Mesenchymal stem cell (in vitro differentiated cells and primary cell): ENCODE measurements at regions not wholly inside any gene's neighbourhood (a gene's known extent, or its start where the extent isn't known, plus 50 kb on each side); places are given as distances from the start of the nearest gene placed in this dataset.

Experiments used
- DNase-seq: peaks from one replicate; pipeline ENCODE4 v3.0.0-alpha.2; 2013
- H2AFZ ChIP-seq: one replicate; pipeline ENCODE4 v1.6.1; 2013; ENCODE audit warnings: low read depth, mild to moderate bottlenecking, control low read depth, inconsistent platforms, low read length, moderate library complexity
- H2AK5ac ChIP-seq: 2 replicates; pipeline ENCODE4 v1.6.1; 2013; ENCODE audit warnings: low read length, moderate library complexity, mild to moderate bottlenecking, inconsistent platforms; ENCODE audit not compliant: severe bottlenecking
- H2BK120ac ChIP-seq: one replicate; pipeline ENCODE4 v1.6.1; 2013; ENCODE audit warnings: low read depth, mild to moderate bottlenecking, inconsistent platforms, low read length, moderate library complexity
- H2BK12ac ChIP-seq, 2 experiments: one replicate each; pipeline ENCODE4 v1.6.1; 2013; ENCODE audit warnings: inconsistent platforms in 2 of 2, low read length in 2 of 2, mild to moderate bottlenecking in 2 of 2, moderate library complexity in 2 of 2, control low read depth in 1 of 2
- H2BK15ac ChIP-seq: one replicate; pipeline ENCODE4 v1.6.1; 2013; ENCODE audit warnings: mild to moderate bottlenecking, low read depth, inconsistent platforms; ENCODE audit not compliant: poor library complexity, severe bottlenecking
- H2BK5ac ChIP-seq: 2 replicates; pipeline ENCODE4 v1.6.1; 2013; ENCODE audit warnings: low read depth, mild to moderate bottlenecking, low read length, control low read depth, inconsistent platforms; ENCODE audit not compliant: poor library complexity, severe bottlenecking
- H3K14ac ChIP-seq, 2 experiments: one replicate each; pipeline ENCODE4 v1.6.1; 2013; ENCODE audit warnings: inconsistent platforms in 2 of 2, low read length in 2 of 2, control low read depth in 1 of 2, mild to moderate bottlenecking in 1 of 2, moderate library complexity in 1 of 2
- H3K18ac ChIP-seq, 2 experiments: one replicate each; pipeline ENCODE4 v1.6.1; 2013; ENCODE audit warnings: inconsistent platforms in 2 of 2, low read length in 2 of 2, control low read depth in 1 of 2, low read depth in 1 of 2, mild to moderate bottlenecking in 1 of 2
- H3K23ac ChIP-seq, 2 experiments: one replicate each; pipeline ENCODE4 v1.6.1; 2013; ENCODE audit warnings: inconsistent platforms in 2 of 2, low read length in 2 of 2, mild to moderate bottlenecking in 2 of 2, moderate library complexity in 2 of 2, control low read depth in 1 of 2
- H3K27ac ChIP-seq: 2 replicates; pipeline ENCODE4 v1.5.1; 2013; ENCODE audit warnings: mild to moderate bottlenecking, moderate library complexity, low read length, control low read depth, inconsistent platforms; ENCODE audit not compliant: poor library complexity, severe bottlenecking
- H3K27me3 ChIP-seq, 2 experiments: 2 replicates each; pipeline versions ENCODE4 v1.6.1 to v1.7.0; 2013; ENCODE audit warnings: low read length in 2 of 2, mild to moderate bottlenecking in 2 of 2, moderate library complexity in 2 of 2, control low read depth in 1 of 2, inconsistent platforms in 1 of 2; ENCODE audit not compliant: control insufficient read depth in 1 of 2, insufficient read depth in 1 of 2
- H3K36me3 ChIP-seq, 2 experiments: 2 replicates each; pipeline versions ENCODE4 v1.6.1 to v1.7.0; 2013; ENCODE audit warnings: low read length in 2 of 2, control low read depth in 1 of 2, inconsistent platforms in 1 of 2, low read depth in 1 of 2, mild to moderate bottlenecking in 1 of 2; ENCODE audit not compliant: insufficient read depth in 2 of 2, control insufficient read depth in 1 of 2
- H3K4ac ChIP-seq, 2 experiments: one replicate each; pipeline ENCODE4 v1.6.1; 2013; ENCODE audit warnings: inconsistent platforms in 2 of 2, low read length in 2 of 2, mild to moderate bottlenecking in 2 of 2, moderate library complexity in 2 of 2, control low read depth in 1 of 2, low read depth in 1 of 2
- H3K4me1 ChIP-seq: 2 replicates; pipeline ENCODE4 v1.6.1; 2013; ENCODE audit warnings: low read depth, low read length, control low read depth; ENCODE audit not compliant: control insufficient read depth, insufficient read depth
- H3K4me2 ChIP-seq: 2 replicates; pipeline ENCODE4 v1.6.1; 2013; ENCODE audit warnings: low read length, mild to moderate bottlenecking, inconsistent platforms; ENCODE audit not compliant: poor library complexity, severe bottlenecking
- H3K4me3 ChIP-seq, 2 experiments: 2 replicates each; pipeline versions ENCODE4 v1.5.1 to v1.7.0; 2013; ENCODE audit warnings: low read length in 2 of 2, mild to moderate bottlenecking in 2 of 2, control low read depth in 1 of 2, low read depth in 1 of 2; ENCODE audit not compliant: insufficient read depth in 1 of 2
- H3K79me1 ChIP-seq: replicated peaks from 2 replicates; pipeline ENCODE4 v1.6.1; 2013; ENCODE audit warnings: mild to moderate bottlenecking, control low read depth, low read length, inconsistent platforms; ENCODE audit not compliant: poor library complexity, severe bottlenecking
- H3K9ac ChIP-seq: 2 replicates; pipeline ENCODE4 v1.7.0; 2013; ENCODE audit warnings: mild to moderate bottlenecking, low read length, moderate library complexity
- H3K9me3 ChIP-seq: 2 replicates; pipeline ENCODE4 v1.7.0; 2013; ENCODE audit warnings: mild to moderate bottlenecking, low read length; ENCODE audit not compliant: control insufficient read depth
- H4K8ac ChIP-seq: one replicate; pipeline ENCODE4 v1.6.1; 2013; ENCODE audit warnings: inconsistent platforms, mild to moderate bottlenecking, low read length, moderate library complexity
- H4K91ac ChIP-seq: one replicate; pipeline ENCODE4 v1.6.1; 2013; ENCODE audit warnings: mild to moderate bottlenecking, low read length, inconsistent platforms
- WGBS: methylation state at CpG from one replicate; pipeline ENCODE4 v1.1.7; 2013; ENCODE audit warnings: mixed read lengths; 5-methylcytosine and 5-hydroxymethylcytosine counted together

DNA sequence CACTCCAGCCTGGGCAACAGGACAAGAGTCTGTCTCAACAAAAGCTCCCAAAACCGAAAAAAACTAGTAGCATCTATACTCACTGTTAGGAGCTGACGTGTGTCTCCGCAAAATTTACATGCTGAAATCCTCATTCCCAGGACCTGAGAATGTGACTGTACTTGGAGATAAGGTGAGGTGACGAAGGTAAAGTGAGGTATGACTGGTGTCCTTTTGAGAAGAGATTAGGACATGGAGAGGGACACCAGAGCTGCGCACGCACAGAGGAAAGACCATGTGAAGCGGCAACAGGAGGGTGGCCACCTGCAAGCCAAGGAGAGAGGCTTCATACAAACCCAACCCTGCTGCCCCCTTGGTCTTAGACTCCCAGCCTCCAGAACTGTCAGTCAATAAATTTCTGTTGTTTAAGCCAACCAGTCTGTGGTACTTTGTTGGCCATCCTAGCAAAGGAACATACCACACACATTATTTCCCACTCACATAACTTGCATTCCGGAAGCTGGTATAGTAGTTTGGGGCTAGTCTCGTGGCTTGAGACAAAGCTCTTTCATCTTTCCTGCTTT is 1154.0 kb upstream of the CELF2 start:
- Histone ChIP-seq H3K4me1 (no peaks in the 10 kb centered on the region), H2BK15ac (no peak overlapping the region), H3K14ac (no peak overlapping the region), H3K36me3 (no peaks in the 10 kb centered on the region), H2BK12ac (no peak overlapping the region), H3K4me3 (no peak overlapping the region), H3K27me3 (no peaks in the 10 kb centered on the region), H3K27ac (no peak overlapping the region), H4K8ac (no peak overlapping the region), H3K4me2 (no peak overlapping the region), H4K91ac (no peak overlapping the region), H2AK5ac (no peak overlapping the region), H2BK5ac (no peak overlapping the region), H3K9ac (no peak overlapping the region), H3K4ac (no peak overlapping the region), H3K23ac (no peak overlapping the region), H3K79me1 (no peaks in the 10 kb centered on the region), H3K9me3 (no peaks in the 10 kb centered on the region), H2AFZ (no peak overlapping the region), H3K18ac (no peak overlapping the region), H2BK120ac (no peak overlapping the region)
- 90% methylated on average over 9 of the region's 9 CpGs for WGBS
- DNase-seq, result no peak

DNA sequence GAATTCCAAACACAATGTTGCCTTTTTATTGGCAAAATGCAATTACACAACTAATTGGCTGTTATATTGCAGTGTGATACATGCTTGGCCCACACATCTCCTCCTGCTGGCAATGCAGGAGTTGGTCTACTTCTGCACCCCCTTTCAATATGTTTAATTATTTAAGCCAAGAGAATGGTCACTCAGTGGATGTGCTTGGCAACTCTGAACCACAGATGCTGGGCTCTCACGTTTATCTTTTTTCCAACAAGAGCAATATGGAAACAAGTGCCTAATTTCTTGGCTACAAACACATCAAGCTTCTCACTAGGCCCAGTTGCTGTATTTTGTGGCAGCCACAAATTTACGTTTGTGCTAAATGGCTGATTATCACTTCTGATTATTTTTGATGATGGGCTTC is 1149.2 kb upstream of the CELF2 start:
- no peaks in the 10 kb centered on the region for H3K79me1 ChIP-seq
- H3K36me3 ChIP-seq, result no peaks in the 10 kb centered on the region
- no peak overlapping the region for H2BK12ac ChIP-seq
- no peaks in the 10 kb centered on the region for H3K4me1 ChIP-seq
- H3K14ac ChIP-seq, result no peak overlapping the region
- no peak overlapping the region for H3K4ac ChIP-seq
- no peaks in the 10 kb centered on the region for H3K27me3 ChIP-seq
- no peak overlapping the region for H3K18ac ChIP-seq
- no peak overlapping the region for H3K9ac ChIP-seq
- H2AFZ ChIP-seq, result no peak overlapping the region
- H3K9me3 ChIP-seq, result no peaks in the 10 kb centered on the region
- no peak overlapping the region for H2BK120ac ChIP-seq
- H2BK5ac ChIP-seq, result no peak overlapping the region
- no peak for DNase-seq
- no peak overlapping the region for H3K4me2 ChIP-seq
- no peak overlapping the region for H4K8ac ChIP-seq
- H3K4me3 ChIP-seq, result no peak overlapping the region
- H3K23ac ChIP-seq, result no peak overlapping the region
- H4K91ac ChIP-seq, result no peak overlapping the region
- no peak overlapping the region for H2BK15ac ChIP-seq
- H3K27ac ChIP-seq, result no peak overlapping the region
- H2AK5ac ChIP-seq, result no peak overlapping the region
- 56% methylated on average over 1 of the region's 2 CpGs for WGBS

DNA sequence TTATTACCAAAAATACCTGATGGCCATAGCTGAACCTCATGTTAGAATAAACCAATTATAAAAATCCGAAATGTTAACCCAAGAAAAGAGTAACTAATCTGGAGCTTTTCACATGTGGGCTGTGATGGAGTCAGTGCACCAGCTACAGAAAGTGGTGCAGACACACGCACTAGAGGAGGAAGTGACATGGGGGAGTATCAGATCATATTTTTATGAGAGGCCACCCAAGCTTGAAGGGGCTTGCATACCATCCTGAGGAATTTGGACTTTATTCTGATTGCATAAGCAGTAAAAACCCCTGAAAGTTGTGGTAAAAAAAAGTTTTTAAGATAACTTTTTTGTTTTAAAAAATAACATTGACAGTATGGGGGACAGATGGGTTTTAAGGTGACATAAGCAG is 1148.5 kb upstream of the CELF2 start:
- Histone ChIP-seq H3K23ac (no peak overlapping the region), H2AFZ (no peak overlapping the region)
- WGBS, result 76% methylated on average over 2 of the region's 2 CpGs

DNA sequence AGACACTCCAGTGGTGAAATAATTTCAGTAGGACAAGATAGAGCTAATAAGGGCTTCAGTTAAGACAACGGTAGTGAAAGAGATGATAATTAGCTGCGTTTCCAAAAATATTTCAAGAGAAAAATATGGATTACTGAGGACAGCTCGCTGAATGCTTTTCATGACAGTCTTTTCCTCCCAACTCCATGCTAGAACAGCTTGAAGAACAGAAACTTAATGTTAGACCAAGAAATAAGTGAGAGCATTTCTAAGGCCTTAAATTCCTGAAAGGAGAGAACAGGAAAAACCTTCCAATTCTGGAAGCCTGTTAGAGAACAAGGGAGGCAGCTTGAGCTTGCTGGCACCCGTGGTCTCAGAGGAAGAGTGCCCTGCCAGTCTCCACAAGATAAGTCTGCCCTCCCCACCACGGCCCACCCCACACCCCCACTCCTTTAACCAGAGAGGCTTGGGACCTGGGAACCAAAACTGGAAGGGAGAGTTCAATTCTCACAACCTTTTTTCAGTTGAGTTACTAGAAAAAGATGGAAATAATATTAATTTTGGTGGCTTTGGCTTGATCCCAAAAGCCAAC is 1148.0 kb upstream of the CELF2 start:
- Histone ChIP-seq H2BK120ac (no peak overlapping the region), H2BK12ac (no peak overlapping the region), H3K18ac (no peak overlapping the region), H3K79me1 (no peaks in the 10 kb centered on the region), H2AK5ac (no peak overlapping the region), H2BK5ac (no peak overlapping the region), H3K4me3 (no peak overlapping the region), H3K4ac (no peak overlapping the region), H3K9me3 (no peaks in the 10 kb centered on the region), H3K14ac (no peak overlapping the region), H3K27me3 (no peaks in the 10 kb centered on the region), H2BK15ac (no peak overlapping the region), H3K4me2 (no peak overlapping the region), H4K91ac (no peak overlapping the region), H2AFZ (no peak overlapping the region), H3K36me3 (no peaks in the 10 kb centered on the region), H4K8ac (no peak overlapping the region), H3K23ac (no peak overlapping the region), H3K9ac (no peak overlapping the region), H3K27ac (no peak overlapping the region), H3K4me1 (no peaks in the 10 kb centered on the region)
- WGBS, result 78% methylated on average over 2 of the region's 5 CpGs
- no peak for DNase-seq

More for the DNA sequence above, 1148.5 kb upstream of the CELF2 start:
- H2BK15ac ChIP-seq, result no peak overlapping the region
- H3K18ac ChIP-seq, result no peak overlapping the region
- H2BK12ac ChIP-seq, result no peak overlapping the region
- no peak overlapping the region for H3K14ac ChIP-seq
- no peak for DNase-seq
- no peaks in the 10 kb centered on the region for H3K27me3 ChIP-seq
- no peak overlapping the region for H2BK120ac ChIP-seq
- no peak overlapping the region for H3K27ac ChIP-seq
- no peak overlapping the region for H2AK5ac ChIP-seq
- H4K91ac ChIP-seq, result no peak overlapping the region
- H2BK5ac ChIP-seq, result no peak overlapping the region
- no peak overlapping the region for H3K4me2 ChIP-seq
- no peak overlapping the region for H3K4me3 ChIP-seq
- H3K9me3 ChIP-seq, result no peaks in the 10 kb centered on the region
- no peaks in the 10 kb centered on the region for H3K36me3 ChIP-seq
- no peaks in the 10 kb centered on the region for H3K4me1 ChIP-seq
- H3K79me1 ChIP-seq, result no peaks in the 10 kb centered on the region
- no peak overlapping the region for H3K9ac ChIP-seq
- no peak overlapping the region for H3K4ac ChIP-seq
- no peak overlapping the region for H4K8ac ChIP-seq
